ENCODE measurements at regions not wholly inside any gene's neighbourhood (a gene's known extent, or its start where the extent isn't known, plus 50 kb on each side); places are given as distances from the start of the nearest gene placed in this dataset.

DNA sequence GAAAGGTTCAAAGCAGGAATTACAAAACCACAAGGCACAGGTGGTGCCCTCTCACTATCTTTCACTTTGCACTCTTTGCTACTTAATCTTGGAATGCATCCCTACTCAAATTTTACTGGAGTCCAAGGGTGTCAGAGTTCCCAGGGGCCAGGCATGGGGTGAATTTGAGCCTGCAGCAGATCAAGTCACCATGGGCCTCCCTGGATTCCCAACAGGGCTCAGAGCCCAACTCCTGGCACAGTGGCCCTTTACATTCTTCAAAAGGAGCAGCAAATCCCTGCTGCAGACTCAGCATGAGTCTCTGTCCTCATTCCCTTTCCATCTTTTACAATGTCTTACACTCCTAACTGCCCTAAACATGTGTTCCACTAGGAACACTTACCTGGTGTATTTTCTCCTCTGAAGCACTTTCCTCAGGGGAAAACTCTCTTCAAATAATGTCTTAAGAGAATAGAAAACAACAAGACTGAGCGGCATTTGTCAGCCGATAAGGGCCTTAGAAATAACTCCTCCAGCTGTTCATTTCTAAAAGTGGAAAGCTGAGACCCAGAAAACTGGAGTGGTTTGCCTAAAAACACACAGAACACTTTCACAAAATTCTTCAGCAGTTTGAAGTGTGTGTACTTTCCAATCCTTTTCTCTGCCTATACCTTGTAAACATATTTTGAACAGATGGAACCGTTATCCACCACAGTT is 596.0 kb downstream of the INSC start:
- Histone ChIP-seq H3K4me1 (ENCODE audit: control insufficient read depth in 1 of 2, low read depth in 2 of 2) (peaks cover 12 to 27% of the 10 kb centered on the region in 2 donors), H3K36me3 (no peaks in the 10 kb centered on the region), H3K27me3 (replicated peaks; ENCODE audit: insufficient read depth) (no peaks in the 10 kb centered on the region), H3K4me3 (no peak overlapping the region), H3K9me3 (no peaks in the 10 kb centered on the region), H3K27ac (peak overlapping the region in 1 of 2 donors; percentile 42)
- ATAC-seq (ENCODE audit: insufficient number of reproducible peaks, low FRiP score, low read depth) (no peak), DNase-seq (ENCODE audit: low spot score) (no peak)
- TF ChIP-seq, protein P1, sequence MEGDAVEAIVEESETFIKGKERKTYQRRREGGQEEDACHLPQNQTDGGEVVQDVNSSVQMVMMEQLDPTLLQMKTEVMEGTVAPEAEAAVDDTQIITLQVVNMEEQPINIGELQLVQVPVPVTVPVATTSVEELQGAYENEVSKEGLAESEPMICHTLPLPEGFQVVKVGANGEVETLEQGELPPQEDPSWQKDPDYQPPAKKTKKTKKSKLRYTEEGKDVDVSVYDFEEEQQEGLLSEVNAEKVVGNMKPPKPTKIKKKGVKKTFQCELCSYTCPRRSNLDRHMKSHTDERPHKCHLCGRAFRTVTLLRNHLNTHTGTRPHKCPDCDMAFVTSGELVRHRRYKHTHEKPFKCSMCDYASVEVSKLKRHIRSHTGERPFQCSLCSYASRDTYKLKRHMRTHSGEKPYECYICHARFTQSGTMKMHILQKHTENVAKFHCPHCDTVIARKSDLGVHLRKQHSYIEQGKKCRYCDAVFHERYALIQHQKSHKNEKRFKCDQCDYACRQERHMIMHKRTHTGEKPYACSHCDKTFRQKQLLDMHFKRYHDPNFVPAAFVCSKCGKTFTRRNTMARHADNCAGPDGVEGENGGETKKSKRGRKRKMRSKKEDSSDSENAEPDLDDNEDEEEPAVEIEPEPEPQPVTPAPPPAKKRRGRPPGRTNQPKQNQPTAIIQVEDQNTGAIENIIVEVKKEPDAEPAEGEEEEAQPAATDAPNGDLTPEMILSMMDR (IDR thresholded peaks at IDR 0.05), result no peak

GRCh38 chr11:15711311-15711710 is 596.6 kb downstream of the INSC start:
- Histone ChIP-seq H3K4me1 (ENCODE audit: control insufficient read depth in 1 of 2, low read depth in 2 of 2) (peaks cover 12 to 27% of the 10 kb centered on the region in 2 donors), H3K4me3 (no peak overlapping the region), H3K27me3 (replicated peaks; ENCODE audit: insufficient read depth) (no peaks in the 10 kb centered on the region), H3K9me3 (no peaks in the 10 kb centered on the region), H3K36me3 (no peaks in the 10 kb centered on the region), H3K27ac (peak overlapping the region in 1 of 2 donors; percentile 42)
- ATAC-seq (ENCODE audit: insufficient number of reproducible peaks, low FRiP score, low read depth) (no peak), DNase-seq (ENCODE audit: low spot score) (no peak)
- TF ChIP-seq, protein P1 (IDR thresholded peaks at IDR 0.05), result no peak

GRCh38 chr11:15714641-15715399 is 600.1 kb downstream of the INSC start:
- TF ChIP-seq, protein P1 (IDR thresholded peaks at IDR 0.05), result no peak
- Histone ChIP-seq H3K36me3 (no peaks in the 10 kb centered on the region), H3K27me3 (replicated peaks; ENCODE audit: insufficient read depth) (no peaks in the 10 kb centered on the region), H3K27ac (no peak overlapping the region), H3K4me3 (no peak overlapping the region), H3K9me3 (no peaks in the 10 kb centered on the region), H3K4me1 (ENCODE audit: control insufficient read depth in 1 of 2, low read depth in 2 of 2) (peaks cover 7 to 15% of the 10 kb centered on the region in 2 donors)
- no peak for DNase-seq (ENCODE audit: low spot score)
- ATAC-seq (ENCODE audit: insufficient number of reproducible peaks, low FRiP score, low read depth), result no peak

DNA sequence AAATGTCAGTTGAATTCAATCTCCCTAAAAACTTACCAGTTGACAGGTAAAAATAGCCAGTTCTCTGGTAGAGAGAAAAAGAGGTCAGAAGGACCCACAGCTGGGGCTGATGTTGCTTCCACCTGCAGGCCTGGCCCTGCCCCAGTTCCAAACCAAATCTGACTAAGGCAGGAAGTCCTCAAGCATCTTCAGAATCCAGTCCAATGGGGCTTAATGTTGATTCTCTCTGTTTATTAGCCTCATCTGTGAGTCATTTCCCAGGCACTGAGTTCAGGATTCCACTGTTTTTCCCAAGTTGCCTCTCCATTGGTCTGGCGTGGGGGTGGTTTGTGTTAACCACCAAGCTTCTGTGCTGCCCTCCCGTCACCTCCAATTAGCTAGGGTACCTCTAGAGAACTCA is 601.8 kb downstream of the INSC start:
- Histone ChIP-seq H3K9me3 (no peaks in the 10 kb centered on the region), H3K27me3 (replicated peaks; ENCODE audit: insufficient read depth) (no peaks in the 10 kb centered on the region), H3K4me3 (no peak overlapping the region), H3K4me1 (ENCODE audit: control insufficient read depth in 1 of 2, low read depth in 2 of 2) (peaks cover 0 to 1% of the 10 kb centered on the region in 2 donors), H3K27ac (no peak overlapping the region), H3K36me3 (no peaks in the 10 kb centered on the region)
- ATAC-seq (ENCODE audit: insufficient number of reproducible peaks, low FRiP score, low read depth) (no peak), DNase-seq (ENCODE audit: low spot score) (no peak)
- TF ChIP-seq, protein P1 (IDR thresholded peaks at IDR 0.05), result no peak

- H3K36me3 ChIP-seq, result no peaks in the 10 kb centered on the region
- no peak for DNase-seq (ENCODE audit: low spot score)
Observed at GRCh38 chr11:15720460-15720859, 605.7 kb downstream of the INSC start.

More at GRCh38 chr11:15720460-15720859, 605.7 kb downstream of the INSC start:
- Histone ChIP-seq H3K4me3 (no peak overlapping the region), H3K27ac (no peak overlapping the region), H3K9me3 (no peaks in the 10 kb centered on the region), H3K4me1 (ENCODE audit: control insufficient read depth in 1 of 2, low read depth in 2 of 2) (no peaks in the 10 kb centered on the region), H3K27me3 (replicated peaks; ENCODE audit: insufficient read depth) (no peaks in the 10 kb centered on the region)
- no peak for ATAC-seq (ENCODE audit: insufficient number of reproducible peaks, low FRiP score, low read depth)
- TF ChIP-seq, protein P1 (IDR thresholded peaks at IDR 0.05), result no peak

All from thoracic aorta (tissue), 2 donors.